Cortex of kidney (tissue), 1 donor: ENCODE measurements at regions not wholly inside any gene's neighbourhood (a gene's known extent, or its start where the extent isn't known, plus 50 kb on each side); places are given as distances from the start of the nearest gene placed in this dataset.
"Not testable (repeated sequence)": the region's sequence is repeated elsewhere in the genome, so short reads cannot be mapped to it uniquely, and the experiment has no call there.

ENCODE experiments used
- DNase-seq: peaks from one replicate; lab custom pipeline; 2025; lab: John Stamatoyannopoulos, UW

DNA sequence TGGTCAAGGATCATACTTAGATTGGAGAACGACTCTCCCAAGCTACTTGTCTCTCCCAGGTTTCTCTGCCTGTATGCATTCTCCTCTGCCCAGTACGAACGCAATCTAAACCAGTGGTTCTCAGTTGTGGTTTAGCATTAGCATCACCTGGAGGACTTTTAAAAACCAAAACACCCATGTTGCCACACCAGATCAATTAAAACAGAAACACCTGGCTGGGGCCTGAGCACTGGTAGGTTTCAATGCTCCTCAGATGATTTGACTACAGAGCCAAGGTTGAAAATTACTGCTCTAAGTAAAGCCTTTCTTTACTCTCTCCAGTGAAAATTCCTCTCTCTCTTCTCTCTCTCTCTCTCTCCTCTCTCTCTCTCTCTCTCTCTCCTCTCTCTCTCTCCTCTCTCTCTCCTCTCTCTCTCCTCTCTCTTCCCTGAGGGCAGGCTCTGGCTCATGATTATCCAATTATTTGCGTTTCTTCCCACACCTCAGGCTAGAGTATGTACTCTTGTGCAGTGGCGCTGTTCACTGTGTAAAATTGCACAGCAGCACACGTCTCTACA lies 153.7 kb upstream of the FGF13 start:
- no peak for DNase-seq

DNA sequence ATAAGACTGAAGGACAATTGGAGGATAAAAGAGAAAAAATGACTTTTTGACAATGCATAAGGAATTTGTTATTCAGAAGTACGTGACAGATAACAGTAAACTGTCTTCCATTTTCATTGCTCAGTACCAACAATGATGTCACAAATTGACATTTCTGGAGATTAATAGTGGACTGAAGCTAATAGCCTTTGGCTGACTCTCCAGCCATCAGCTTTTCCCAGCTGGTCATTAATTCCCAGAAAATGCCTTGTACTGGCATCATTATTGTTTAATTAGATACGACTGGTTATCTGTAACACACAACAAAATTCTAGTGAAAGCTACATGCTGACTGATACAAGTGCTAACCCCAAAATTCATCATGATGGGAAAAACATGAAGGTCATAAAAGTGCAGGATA lies 147.9 kb upstream of the FGF13 start:
- no peak for DNase-seq

DNA sequence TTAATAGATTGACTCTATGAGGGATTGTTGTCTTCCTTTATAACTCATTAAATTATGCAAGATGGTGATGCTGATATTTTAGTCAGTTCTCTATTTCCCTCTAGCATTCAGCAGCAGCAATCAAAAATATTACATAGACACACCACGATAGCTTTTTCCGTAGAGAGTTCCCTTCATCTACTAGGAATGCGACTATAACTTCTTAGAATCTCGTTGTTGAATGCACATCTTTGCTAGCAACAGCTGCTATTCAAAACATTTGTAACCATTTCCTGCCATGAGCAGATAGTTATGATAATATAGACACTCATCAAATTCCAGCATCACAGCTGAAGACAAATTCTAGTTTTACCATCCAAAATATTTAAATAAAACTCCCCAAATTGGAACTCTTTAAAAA lies 147.4 kb upstream of the FGF13 start:
- DNase-seq = no peak

DNA sequence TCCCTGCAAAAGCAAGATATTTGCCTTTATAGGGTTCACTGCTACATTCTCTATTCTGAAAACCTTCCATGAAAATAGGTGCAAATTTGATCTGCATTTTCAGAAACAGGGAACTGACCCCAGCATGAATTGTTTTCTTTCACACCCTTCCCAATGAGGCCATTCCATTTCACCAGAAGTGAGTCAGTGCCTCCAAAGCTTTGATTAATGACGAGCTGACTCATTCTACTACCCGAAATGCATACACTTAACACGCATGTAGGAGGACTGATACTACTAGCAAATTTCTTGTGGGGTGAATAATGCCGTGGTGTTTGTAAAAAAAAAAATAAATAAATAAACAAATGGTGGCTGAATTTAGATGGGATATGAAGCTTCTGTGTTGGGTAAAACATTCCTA lies 146.9 kb upstream of the FGF13 start:
- no peak for DNase-seq

GRCh38 chrX:138856881-138857604 lies 145.5 kb upstream of the FGF13 start:
- no peak for DNase-seq

DNA sequence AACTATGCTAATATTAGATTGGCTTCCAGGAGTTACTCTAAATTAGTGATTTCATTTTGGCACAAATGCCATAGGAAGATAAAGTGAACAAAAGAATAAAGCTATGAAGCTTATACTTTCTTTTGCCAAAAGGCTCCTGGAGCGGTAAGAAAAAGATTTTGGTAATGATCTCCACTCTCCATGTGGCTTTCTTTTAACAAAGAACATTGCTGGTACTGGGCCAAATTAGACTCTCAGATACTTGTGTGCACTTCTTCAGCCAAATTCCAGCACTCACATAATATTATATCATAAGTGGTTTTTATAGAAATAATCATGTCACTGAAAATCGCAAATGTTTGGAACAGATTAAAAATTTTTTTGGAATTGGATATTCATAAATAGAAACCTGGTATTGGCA lies 142.4 kb upstream of the FGF13 start:
- DNase-seq = no peak

DNA sequence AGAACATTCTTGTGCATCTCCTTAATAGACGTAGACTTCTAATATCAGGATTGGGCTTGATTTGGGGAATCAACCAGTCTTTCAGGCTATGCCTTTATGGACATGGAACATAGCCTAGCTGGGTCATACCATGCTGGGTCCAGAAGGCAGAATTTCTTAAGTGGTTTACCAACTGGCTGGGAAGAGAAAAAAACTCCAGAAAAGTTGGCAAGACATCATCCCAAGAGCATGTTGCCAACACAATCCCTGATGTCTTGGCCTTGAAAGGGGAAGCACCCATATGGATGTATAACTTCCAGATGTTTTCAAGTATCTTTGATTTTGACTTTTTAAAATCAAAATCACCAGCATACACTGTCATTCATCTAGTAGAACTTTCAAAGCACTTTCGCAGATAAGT lies 138.0 kb upstream of the FGF13 start:
- DNase-seq = no peak

- DNase-seq = no peak
Observed at GRCh38 chrX:138847930-138848329, 136.4 kb upstream of the FGF13 start.

- DNase-seq = no peak
Observed at GRCh38 chrX:138845786-138846185, 134.3 kb upstream of the FGF13 start.

DNA sequence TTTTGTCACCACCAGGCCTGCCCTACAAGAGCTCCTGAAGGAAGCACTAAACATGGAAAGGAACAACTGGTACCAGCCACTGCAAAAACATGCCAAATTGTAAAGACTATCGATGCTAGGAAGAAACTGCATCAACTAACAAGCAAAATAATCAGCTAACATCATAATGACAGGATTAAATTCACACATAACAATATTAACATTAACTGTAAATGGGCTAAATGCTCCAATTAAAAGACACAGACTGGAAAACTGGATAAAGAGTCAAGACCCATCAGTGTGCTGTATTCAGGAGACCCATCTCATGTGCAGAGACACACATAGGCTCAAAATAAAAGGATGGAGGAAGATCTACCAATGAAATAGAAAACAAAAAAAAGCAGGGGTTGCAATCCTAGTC lies 95.9 kb upstream of the FGF13 start:
- DNase-seq = not testable (repeated sequence)

- no peak for DNase-seq
Observed at GRCh38 chrX:138794246-138794645, 82.7 kb upstream of the FGF13 start.

DNA sequence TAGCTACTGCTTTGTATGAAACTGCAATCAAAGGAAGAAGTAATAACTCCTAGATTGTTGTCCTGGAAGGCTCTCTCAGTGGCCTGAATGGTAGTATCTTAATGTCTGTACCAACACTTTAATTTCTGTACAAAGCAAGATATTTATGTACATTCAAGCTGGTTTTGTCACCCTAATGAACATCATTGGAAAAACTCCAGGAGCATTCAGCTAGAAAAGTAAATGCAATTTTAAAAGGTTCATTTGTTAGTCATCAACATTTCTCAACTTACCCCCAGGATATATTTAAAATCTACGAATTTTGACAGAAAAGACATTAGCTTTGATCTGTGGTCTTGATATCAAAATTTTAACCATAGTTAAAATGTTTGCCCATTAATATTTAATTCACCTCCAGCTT lies 80.0 kb upstream of the FGF13 start:
- DNase-seq = no peak

GRCh38 chrX:138788771-138789170 lies 77.3 kb upstream of the FGF13 start:
- DNase-seq = no peak

DNA sequence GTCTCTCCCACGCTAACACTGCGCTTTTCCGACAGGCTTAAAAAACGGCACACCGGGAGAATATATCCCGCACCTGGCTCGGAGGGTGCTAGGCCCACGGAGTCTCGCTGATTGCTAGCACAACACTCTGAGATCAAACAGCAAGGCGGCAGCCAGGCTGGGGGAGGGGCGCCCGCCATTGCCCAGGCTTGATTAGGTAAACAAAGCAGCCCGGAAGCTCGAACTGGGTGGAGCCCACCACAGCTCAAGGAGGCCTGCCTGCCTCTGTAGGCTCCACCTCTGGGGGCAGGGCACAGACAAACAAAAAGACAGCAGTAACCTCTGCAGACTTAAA lies 67.0 kb upstream of the FGF13 start:
- not testable (repeated sequence) for DNase-seq

DNA sequence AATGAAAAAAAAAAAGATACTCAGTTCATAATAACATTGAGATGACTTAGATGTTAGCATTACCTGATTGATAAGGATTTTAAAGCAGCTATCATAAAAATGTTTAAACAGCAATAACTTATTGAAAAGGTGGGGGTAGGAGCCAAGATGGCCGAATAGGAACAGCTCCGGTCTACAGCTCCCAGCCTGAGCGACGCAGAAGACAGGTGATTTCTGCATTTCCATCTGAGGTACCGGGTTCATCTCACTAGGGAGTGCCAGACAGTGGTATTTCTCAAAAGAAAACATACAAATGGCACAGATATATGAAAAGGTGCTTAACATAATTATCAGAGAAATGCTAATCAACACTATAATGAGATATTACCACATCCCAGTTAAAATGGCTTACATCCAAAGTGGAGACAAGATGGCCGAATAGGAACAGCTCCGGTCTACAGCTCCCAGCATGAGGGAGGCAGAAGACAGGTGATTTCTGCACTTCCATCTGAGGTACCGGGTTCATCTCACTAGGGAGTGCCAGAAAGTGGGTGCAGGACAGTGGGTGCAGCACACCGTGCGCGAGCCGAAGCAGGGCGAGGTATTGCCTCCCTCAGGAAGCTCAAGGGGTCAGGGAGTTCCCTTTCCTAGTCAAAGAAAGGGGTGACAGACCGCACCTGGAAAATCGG lies 66.5 kb upstream of the FGF13 start:
- not testable (repeated sequence) for DNase-seq

GRCh38 chrX:138777230-138777629 lies 65.7 kb upstream of the FGF13 start:
- DNase-seq = no peak

GRCh38 chrX:138775517-138775916 lies 64.0 kb upstream of the FGF13 start:
- no peak for DNase-seq

- no peak for DNase-seq
Observed at GRCh38 chrX:138771047-138771446, 59.5 kb upstream of the FGF13 start.

- no peak for DNase-seq
Observed at GRCh38 chrX:138769918-138770317, 58.4 kb upstream of the FGF13 start.

- no peak for DNase-seq
Observed at GRCh38 chrX:138765051-138765450, 53.5 kb upstream of the FGF13 start.

- no peak for DNase-seq
Observed at GRCh38 chrX:138763761-138764160, 52.2 kb upstream of the FGF13 start.

GRCh38 chrX:138761380-138761779 lies 49.9 kb upstream of the FGF13 start:
- DNase-seq = no peak
